ENCODE measurements at regions not wholly inside any gene's neighbourhood (a gene's known extent, or its start where the extent isn't known, plus 50 kb on each side); places are given as distances from the start of the nearest gene placed in this dataset.

GRCh38 chr5:5721881-5722280, 299.4 kb downstream of the ICE1 start:
- H3K9me3 ChIP-seq (ENCODE audit: control insufficient read depth, insufficient read depth, low read length), result peaks cover 2% of the 10 kb centered on the region; the same call in 1 of the 2 replicates
- no peaks in the 10 kb centered on the region for H3K4me1 ChIP-seq (ENCODE audit: insufficient read depth, low read length)
- H3K36me3 ChIP-seq (ENCODE audit: insufficient read depth, low read length), result no peaks in the 10 kb centered on the region
- no peak overlapping the region for H3K9ac ChIP-seq (ENCODE audit: low read depth, low read length)

GRCh38 chr5:5719292-5719691, 296.8 kb downstream of the ICE1 start:
- H3K9ac ChIP-seq (ENCODE audit: low read depth, low read length), result no peak overlapping the region
- H3K4me1 ChIP-seq (ENCODE audit: insufficient read depth, low read length), result no peaks in the 10 kb centered on the region
- peaks cover 2% of the 10 kb centered on the region; the same call in 1 of the 2 replicates for H3K9me3 ChIP-seq (ENCODE audit: control insufficient read depth, insufficient read depth, low read length)
- H3K36me3 ChIP-seq (ENCODE audit: insufficient read depth, low read length), result no peaks in the 10 kb centered on the region

- no peak overlapping the region for H3K9ac ChIP-seq (ENCODE audit: low read depth, low read length)
- H3K9me3 ChIP-seq (ENCODE audit: control insufficient read depth, insufficient read depth, low read length), result no peaks in the 10 kb centered on the region
- no peaks in the 10 kb centered on the region for H3K36me3 ChIP-seq (ENCODE audit: insufficient read depth, low read length)
- no peaks in the 10 kb centered on the region for H3K4me1 ChIP-seq (ENCODE audit: insufficient read depth, low read length)
Observed at GRCh38 chr5:5716665-5717064, 294.2 kb downstream of the ICE1 start.

DNA sequence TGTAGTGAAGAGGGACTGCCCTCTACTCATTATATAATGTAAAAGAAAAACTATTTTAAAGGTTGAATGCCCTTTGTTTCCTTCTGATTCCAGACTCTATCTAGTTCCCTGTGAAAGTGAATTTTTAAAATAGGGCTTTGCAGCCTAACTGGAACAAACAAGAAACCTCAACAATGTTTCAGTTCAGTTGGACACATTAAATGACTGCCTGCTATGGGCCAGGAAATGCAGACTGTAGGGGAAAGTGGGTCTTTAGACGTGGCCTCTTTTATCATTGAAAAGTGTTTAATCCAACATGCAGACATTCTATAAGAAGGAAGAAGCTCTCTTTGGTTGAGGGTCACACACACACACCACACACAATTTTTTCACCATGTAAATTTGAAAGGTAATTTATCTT, 289.1 kb downstream of the ICE1 start:
- no peak overlapping the region for H3K9ac ChIP-seq (ENCODE audit: low read depth, low read length)
- H3K4me1 ChIP-seq (ENCODE audit: insufficient read depth, low read length), result no peaks in the 10 kb centered on the region
- no peaks in the 10 kb centered on the region for H3K36me3 ChIP-seq (ENCODE audit: insufficient read depth, low read length)
- H3K9me3 ChIP-seq (ENCODE audit: control insufficient read depth, insufficient read depth, low read length), result peaks cover 7% of the 10 kb centered on the region

DNA sequence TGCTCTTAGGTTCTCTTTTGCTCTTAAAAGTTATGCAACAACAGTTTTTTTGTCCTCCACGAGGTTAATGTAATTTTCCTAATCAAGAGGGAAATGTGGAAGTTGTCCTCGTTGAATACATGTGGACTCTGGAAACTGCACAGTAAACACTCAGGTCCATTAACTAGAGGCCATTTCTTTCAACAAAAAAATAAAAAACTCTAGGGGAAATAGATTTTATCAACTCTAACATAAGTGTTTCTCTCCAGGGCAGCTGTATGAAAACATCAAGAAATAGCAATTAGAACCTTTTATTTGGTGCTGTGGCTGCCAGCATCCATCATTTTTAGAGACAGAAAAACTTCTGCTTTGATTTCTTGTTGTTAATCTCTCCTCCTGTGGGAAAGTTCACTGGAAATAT, 288.6 kb downstream of the ICE1 start:
- peaks cover 7% of the 10 kb centered on the region for H3K9me3 ChIP-seq (ENCODE audit: control insufficient read depth, insufficient read depth, low read length)
- no peaks in the 10 kb centered on the region for H3K4me1 ChIP-seq (ENCODE audit: insufficient read depth, low read length)
- H3K36me3 ChIP-seq (ENCODE audit: insufficient read depth, low read length), result no peaks in the 10 kb centered on the region
- H3K9ac ChIP-seq (ENCODE audit: low read depth, low read length), result no peak overlapping the region

GRCh38 chr5:5710471-5710870, 288.0 kb downstream of the ICE1 start:
- Histone ChIP-seq H3K36me3 (ENCODE audit: insufficient read depth, low read length) (no peaks in the 10 kb centered on the region), H3K4me1 (ENCODE audit: insufficient read depth, low read length) (peaks cover under 1% of the 10 kb centered on the region; the same call in 1 of the 2 replicates)

GRCh38 chr5:5708367-5708919, 286.0 kb downstream of the ICE1 start:
- no peak overlapping the region for H3K9ac ChIP-seq (ENCODE audit: low read depth, low read length)
- peaks cover 7% of the 10 kb centered on the region for H3K9me3 ChIP-seq (ENCODE audit: control insufficient read depth, insufficient read depth, low read length)
- peaks cover 4% of the 10 kb centered on the region; the same call in 1 of the 2 replicates for H3K4me1 ChIP-seq (ENCODE audit: insufficient read depth, low read length)
- no peaks in the 10 kb centered on the region for H3K36me3 ChIP-seq (ENCODE audit: insufficient read depth, low read length)

More at GRCh38 chr5:5710471-5710870, 288.0 kb downstream of the ICE1 start:
- Histone ChIP-seq H3K9me3 (ENCODE audit: control insufficient read depth, insufficient read depth, low read length) (peaks cover 7% of the 10 kb centered on the region), H3K9ac (ENCODE audit: low read depth, low read length) (no peak overlapping the region)

- peaks cover 4% of the 10 kb centered on the region; the same call in 1 of the 2 replicates for H3K4me1 ChIP-seq (ENCODE audit: insufficient read depth, low read length)
- H3K36me3 ChIP-seq (ENCODE audit: insufficient read depth, low read length), result no peaks in the 10 kb centered on the region
- no peak overlapping the region for H3K9ac ChIP-seq (ENCODE audit: low read depth, low read length)
- peaks cover 7% of the 10 kb centered on the region for H3K9me3 ChIP-seq (ENCODE audit: control insufficient read depth, insufficient read depth, low read length)
Observed at GRCh38 chr5:5705010-5705409, 282.5 kb downstream of the ICE1 start.

DNA sequence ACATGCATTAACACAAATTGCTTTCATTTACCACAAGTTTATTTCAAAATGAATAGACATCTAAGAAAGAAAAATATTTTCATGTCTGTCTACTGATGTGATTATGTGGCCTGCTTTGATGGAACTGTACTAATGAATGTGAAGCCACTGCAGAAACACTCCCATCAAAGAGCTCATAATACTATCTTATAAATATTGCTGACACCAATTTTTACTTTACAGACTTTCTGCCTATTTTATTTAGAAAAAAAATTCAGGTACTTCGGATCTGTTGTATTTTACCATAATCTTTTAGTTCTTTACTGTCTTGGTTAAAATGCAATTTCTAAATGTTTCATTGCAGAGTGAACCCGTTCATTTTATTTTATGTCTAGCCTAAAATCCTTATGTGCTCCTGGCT, 281.9 kb downstream of the ICE1 start:
- Histone ChIP-seq H3K9ac (ENCODE audit: low read depth, low read length) (no peak overlapping the region), H3K36me3 (ENCODE audit: insufficient read depth, low read length) (no peaks in the 10 kb centered on the region), H3K9me3 (ENCODE audit: control insufficient read depth, insufficient read depth, low read length) (peaks cover 6% of the 10 kb centered on the region), H3K4me1 (ENCODE audit: insufficient read depth, low read length) (peaks cover 4% of the 10 kb centered on the region; the same call in 1 of the 2 replicates)

DNA sequence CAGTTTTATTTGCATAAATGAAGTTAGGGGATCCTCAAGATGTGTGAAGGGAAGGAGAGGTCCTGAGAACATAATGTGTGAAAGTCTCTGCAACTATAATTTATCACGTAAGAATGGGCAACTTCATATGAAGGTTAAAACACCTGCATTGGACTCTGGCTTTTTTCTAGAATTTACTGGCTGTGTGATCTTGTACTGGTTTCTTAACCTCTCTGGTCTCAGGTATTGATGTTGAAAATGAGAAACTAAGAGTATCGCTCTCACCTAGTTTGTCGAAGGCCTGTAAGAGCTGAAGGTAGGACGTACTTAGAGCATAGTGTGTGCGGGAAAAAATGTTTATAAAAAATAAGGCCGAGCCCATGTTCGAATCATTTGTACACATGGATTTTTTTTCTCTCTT, 280.5 kb downstream of the ICE1 start:
- H3K9me3 ChIP-seq (ENCODE audit: control insufficient read depth, insufficient read depth, low read length), result peaks cover 4% of the 10 kb centered on the region; the same call in 1 of the 2 replicates
- H3K4me1 ChIP-seq (ENCODE audit: insufficient read depth, low read length), result peaks cover 4% of the 10 kb centered on the region; the same call in 1 of the 2 replicates
- no peak overlapping the region for H3K9ac ChIP-seq (ENCODE audit: low read depth, low read length)

GRCh38 chr5:5700549-5700948, 278.1 kb downstream of the ICE1 start:
- H3K36me3 ChIP-seq (ENCODE audit: insufficient read depth, low read length), result no peaks in the 10 kb centered on the region
- peaks cover 20% of the 10 kb centered on the region for H3K9me3 ChIP-seq (ENCODE audit: control insufficient read depth, insufficient read depth, low read length)
- H3K9ac ChIP-seq (ENCODE audit: low read depth, low read length), result no peak overlapping the region
- H3K4me1 ChIP-seq (ENCODE audit: insufficient read depth, low read length), result peaks cover 4% of the 10 kb centered on the region; the same call in 1 of the 2 replicates

More for the DNA sequence above, 280.5 kb downstream of the ICE1 start:
- H3K36me3 ChIP-seq (ENCODE audit: insufficient read depth, low read length), result no peaks in the 10 kb centered on the region

DNA sequence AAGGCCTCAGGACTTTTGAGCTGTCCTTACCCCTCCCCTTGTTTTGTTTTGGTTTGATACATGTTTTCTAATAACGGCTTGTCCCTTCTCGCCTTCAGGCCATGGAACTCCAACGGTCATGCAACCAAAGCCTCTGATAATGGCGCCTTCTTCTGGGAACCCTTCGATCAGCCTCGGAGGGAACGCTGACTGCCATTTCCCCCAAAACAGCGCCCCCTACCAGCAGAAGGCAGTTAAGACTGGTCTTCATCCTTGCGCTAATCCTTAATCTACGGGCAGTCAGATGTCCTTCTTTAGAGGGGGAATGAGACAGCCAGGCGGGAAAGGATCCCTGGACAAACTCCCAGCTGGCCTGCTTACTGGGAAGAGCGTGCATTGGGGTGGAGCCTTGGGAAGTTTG, 276.6 kb downstream of the ICE1 start:
- Histone ChIP-seq H3K4me1 (ENCODE audit: insufficient read depth, low read length) (no peaks in the 10 kb centered on the region), H3K36me3 (ENCODE audit: insufficient read depth, low read length) (no peaks in the 10 kb centered on the region), H3K9me3 (ENCODE audit: control insufficient read depth, insufficient read depth, low read length) (peaks cover 21% of the 10 kb centered on the region), H3K9ac (ENCODE audit: low read depth, low read length) (no peak overlapping the region)

DNA sequence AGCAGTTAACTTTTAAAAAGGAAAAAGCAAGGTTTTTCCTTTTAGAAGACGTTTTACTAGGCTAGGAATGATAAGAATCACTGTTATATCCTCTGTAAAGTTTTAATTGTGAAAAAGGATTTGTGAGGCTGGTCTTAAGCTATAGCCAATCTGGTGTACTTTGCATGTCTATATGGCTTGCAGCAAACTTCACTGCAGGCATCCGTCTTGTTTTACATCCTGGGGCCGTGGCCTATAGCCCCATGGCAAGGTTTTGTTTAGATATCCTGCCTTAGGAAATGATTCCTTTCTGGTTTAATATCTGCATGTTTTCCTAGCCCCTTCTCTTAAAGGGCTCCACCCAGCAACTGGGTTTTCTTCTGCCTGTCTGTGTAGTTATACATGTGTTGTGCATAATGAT, 272.8 kb downstream of the ICE1 start:
- Histone ChIP-seq H3K9me3 (ENCODE audit: control insufficient read depth, insufficient read depth, low read length) (peaks cover 21% of the 10 kb centered on the region), H3K36me3 (ENCODE audit: insufficient read depth, low read length) (no peaks in the 10 kb centered on the region), H3K4me1 (ENCODE audit: insufficient read depth, low read length) (no peaks in the 10 kb centered on the region), H3K9ac (ENCODE audit: low read depth, low read length) (no peak overlapping the region)

DNA sequence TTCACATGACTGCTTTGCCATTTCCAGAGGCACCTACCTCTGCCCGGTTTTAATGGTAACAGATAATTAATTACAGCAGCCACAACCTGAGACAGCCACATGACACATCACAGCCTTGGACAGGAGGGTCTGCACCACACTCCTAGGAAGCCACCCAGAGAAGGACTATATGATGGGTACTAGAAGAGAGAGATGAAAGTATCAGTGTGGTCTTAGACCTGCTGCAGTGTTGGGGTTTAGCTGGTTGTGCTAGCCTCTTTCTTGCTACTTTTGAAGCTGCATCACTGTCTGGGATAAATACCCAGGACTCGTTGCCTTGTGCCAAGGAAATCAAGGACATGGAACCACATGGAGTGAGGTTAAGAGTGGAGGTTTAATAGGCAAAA, 266.4 kb downstream of the ICE1 start:
- Histone ChIP-seq H3K9ac (ENCODE audit: low read depth, low read length) (no peak overlapping the region), H3K9me3 (ENCODE audit: control insufficient read depth, insufficient read depth, low read length) (no peaks in the 10 kb centered on the region; the same call in 1 of the 2 replicates), H3K4me1 (ENCODE audit: insufficient read depth, low read length) (no peaks in the 10 kb centered on the region), H3K36me3 (ENCODE audit: insufficient read depth, low read length) (no peaks in the 10 kb centered on the region)

DNA sequence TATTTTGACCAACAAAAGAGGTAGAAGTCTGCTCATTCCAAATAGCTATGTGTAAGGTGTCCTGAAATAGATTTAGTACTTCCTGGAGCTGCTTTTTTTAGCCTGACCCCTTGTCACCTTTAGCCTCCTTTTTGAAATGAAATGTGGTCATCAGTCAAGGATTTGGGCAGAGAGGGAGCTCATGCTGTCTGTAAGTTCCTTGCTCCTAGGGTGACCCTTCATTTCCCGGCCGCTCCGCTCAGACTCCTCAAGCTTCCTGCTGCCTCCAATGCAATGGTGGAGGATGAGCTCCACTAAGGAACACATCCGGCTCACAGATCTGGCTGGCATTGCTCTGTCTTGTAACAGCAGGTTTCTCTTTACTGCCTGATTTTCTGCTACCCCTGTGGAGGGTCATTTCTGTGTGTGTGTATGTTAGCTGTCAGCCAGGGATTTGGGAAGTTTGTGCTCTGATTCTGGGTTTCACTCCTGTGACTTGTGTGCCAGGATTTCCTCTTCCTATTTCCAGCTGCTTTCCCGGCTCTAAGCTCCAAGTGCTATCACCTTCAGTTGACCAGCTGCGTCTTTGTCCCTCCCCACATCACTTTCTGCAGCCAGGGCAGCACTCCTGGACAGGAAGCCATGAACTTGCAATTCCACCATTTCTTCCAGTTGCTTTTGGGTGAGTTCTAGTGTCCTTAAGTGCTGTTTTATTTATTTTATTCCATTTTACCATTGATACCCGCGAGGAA, 265.9 kb downstream of the ICE1 start:
- Histone ChIP-seq H3K4me1 (ENCODE audit: insufficient read depth, low read length) (no peaks in the 10 kb centered on the region), H3K36me3 (ENCODE audit: insufficient read depth, low read length) (no peaks in the 10 kb centered on the region), H3K9ac (ENCODE audit: low read depth, low read length) (no peak overlapping the region), H3K9me3 (ENCODE audit: control insufficient read depth, insufficient read depth, low read length) (peaks cover 3% of the 10 kb centered on the region; the same call in 1 of the 2 replicates)
